HEK293T (cell line): ENCODE measurements at regions not wholly inside any gene's neighbourhood (a gene's known extent, or its start where the extent isn't known, plus 50 kb on each side); places are given as distances from the start of the nearest gene placed in this dataset.

Experiments used
- FOXA1 ChIP-seq: fragments of 450-650 bp; IDR thresholded peaks from 2 replicates; pipeline ENCODE4 v1.6.1; 2016; ENCODE audit warnings: mild to moderate bottlenecking
- FOXM1 ChIP-seq: fragments of 450-650 bp; IDR thresholded peaks from 2 replicates; pipeline ENCODE4 v1.6.1; 2017; ENCODE audit warnings: mild to moderate bottlenecking, borderline replicate concordance
- HDGF ChIP-seq: fragments of 450-650 bp; IDR thresholded peaks from 2 replicates; pipeline ENCODE4 v1.6.1; 2017; ENCODE audit warnings: antibody characterized with exemption, borderline replicate concordance
- SP1 ChIP-seq: fragments of 450-650 bp; IDR thresholded peaks from 2 replicates; pipeline ENCODE4 v1.6.1; 2017
- SUZ12 ChIP-seq: fragments of 450-650 bp; IDR thresholded peaks from 2 replicates; pipeline ENCODE4 v1.6.1; 2016; ENCODE audit warnings: mild to moderate bottlenecking

GRCh38 chr4:3612281-3612680 lies 80.1 kb upstream of the LRPAP1 start:
- TF ChIP-seq FOXM1 (no peak), SUZ12 (no peak), FOXA1 (no peak), SP1 (no peak), HDGF (no peak)
